HG03558 (cell line): ENCODE measurements at regions not wholly inside any gene's neighbourhood (a gene's known extent, or its start where the extent isn't known, plus 50 kb on each side); places are given as distances from the start of the nearest gene placed in this dataset.
"Not testable (repeated sequence)": the region's sequence is repeated elsewhere in the genome, so short reads cannot be mapped to it uniquely, and the experiment has no call there.

Experiments
- ATAC-seq: cut with Tn5 transposase; IDR thresholded peaks from one replicate; pipeline ENCODE4 v1.9.1; 2021; ENCODE audit warnings: moderate number of reproducible peaks; ENCODE audit not compliant: unreplicated experiment; ENCODE audit errors: extremely low read depth

GRCh38 chr12:97616946-97617345 lies 154.3 kb downstream of the RMST start:
- ATAC-seq: no peak

- no peak for ATAC-seq
Measured at GRCh38 chr12:97628962-97629361, 166.4 kb downstream of the RMST start.

GRCh38 chr12:97629382-97629781 lies 166.8 kb downstream of the RMST start:
- no peak for ATAC-seq

- no peak for ATAC-seq
Measured at GRCh38 chr12:97630356-97630755, 167.8 kb downstream of the RMST start.

GRCh38 chr12:97630875-97631274 lies 168.3 kb downstream of the RMST start:
- ATAC-seq: no peak

- no peak for ATAC-seq
Measured at GRCh38 chr12:97637770-97638169, 175.2 kb downstream of the RMST start.

GRCh38 chr12:97638739-97639138 lies 176.1 kb downstream of the RMST start:
- ATAC-seq: no peak

GRCh38 chr12:97639702-97640101 lies 177.1 kb downstream of the RMST start:
- no peak for ATAC-seq

- ATAC-seq: no peak
Measured at GRCh38 chr12:97640826-97641225, 178.2 kb downstream of the RMST start.

- no peak for ATAC-seq
Measured at GRCh38 chr12:97642911-97643310, 180.3 kb downstream of the RMST start.

- ATAC-seq: no peak
Measured at GRCh38 chr12:97643924-97644323, 181.3 kb downstream of the RMST start.

GRCh38 chr12:97645726-97646125 lies 183.1 kb downstream of the RMST start:
- no peak for ATAC-seq

- ATAC-seq: no peak
Measured at GRCh38 chr12:97647142-97647541, 184.5 kb downstream of the RMST start.

- ATAC-seq: no peak
Measured at GRCh38 chr12:97650242-97650641, 187.6 kb downstream of the RMST start.

- not testable (repeated sequence) for ATAC-seq
Measured at GRCh38 chr12:97656548-97656947, 193.9 kb downstream of the RMST start.

GRCh38 chr12:97659117-97659880 lies 196.7 kb downstream of the RMST start:
- ATAC-seq: no peak

- no peak for ATAC-seq
Measured at GRCh38 chr12:97666263-97666662, 203.7 kb downstream of the RMST start.

GRCh38 chr12:97672870-97673269 lies 210.3 kb downstream of the RMST start:
- no peak for ATAC-seq

- no peak for ATAC-seq
Measured at GRCh38 chr12:97680751-97681150, 218.1 kb downstream of the RMST start.

- no peak for ATAC-seq
Measured at GRCh38 chr12:97681612-97682504, 219.3 kb downstream of the RMST start.

GRCh38 chr12:97685360-97685759 lies 222.8 kb downstream of the RMST start:
- ATAC-seq: no peak
